CD8-positive, alpha-beta memory T cell (primary cell): ENCODE measurements at regions not wholly inside any gene's neighbourhood (a gene's known extent, or its start where the extent isn't known, plus 50 kb on each side); places are given as distances from the start of the nearest gene placed in this dataset.

Experiments
- CTCF ChIA-PET: fragments of 350-600 bp; sonication (Branson Sonifier 250); formaldehyde crosslinking; loops from one replicate; lab custom pipeline; 2021; ENCODE audit warnings: antibody characterized with exemption; lab: Charles Lee
- POLR2A ChIA-PET: fragments of 350-600 bp; sonication (Branson Sonifier 250); formaldehyde crosslinking; loops from one replicate; lab custom pipeline; 2021; ENCODE audit warnings: antibody characterized with exemption; lab: Charles Lee
- DNase-seq, 5 donors: peaks; one replicate each; pipeline versions ENCODE4 v3.0.0 to v3.0.0-alpha.2; 2020 to 2022; ENCODE audit warnings: mixed read lengths in 1 of 5
- H3K27ac ChIP-seq: one replicate; pipeline ENCODE4 v1.7.0; 2013; ENCODE audit warnings: low read depth, mild to moderate bottlenecking, low read length, moderate library complexity
- H3K27me3 ChIP-seq: 2 replicates; pipeline ENCODE4 v1.7.0; 2013; ENCODE audit warnings: low read length, mild to moderate bottlenecking; ENCODE audit not compliant: insufficient read depth, poor library complexity, severe bottlenecking
- H3K36me3 ChIP-seq: 2 replicates; pipeline ENCODE4 v1.7.0; 2013; ENCODE audit warnings: mild to moderate bottlenecking, low read length, moderate library complexity; ENCODE audit not compliant: insufficient read depth
- H3K4me1 ChIP-seq: 2 replicates; pipeline ENCODE4 v1.7.0; 2013; ENCODE audit warnings: mild to moderate bottlenecking, low read length, moderate library complexity; ENCODE audit not compliant: insufficient read depth
- H3K4me3 ChIP-seq: 2 replicates; pipeline ENCODE4 v1.7.0; 2013; ENCODE audit warnings: mild to moderate bottlenecking, low read length
- H3K9me3 ChIP-seq: 2 replicates; pipeline ENCODE4 v1.7.0; 2013; ENCODE audit warnings: mild to moderate bottlenecking, low read length
- H3K27ac Mint-ChIP-seq, 8 donors: one replicate each; pipeline ENCODE4 v1.8.0; 2020 to 2021; ENCODE audit warnings: mixed read lengths in 8 of 8, mild to moderate bottlenecking in 6 of 8, inconsistent platforms in 3 of 8, moderate library complexity in 3 of 8
- H3K27me3 Mint-ChIP-seq, 2 donors: one replicate each; pipeline ENCODE4 v1.8.0; 2020 to 2021; ENCODE audit warnings: mixed read lengths in 2 of 2, mild to moderate bottlenecking in 1 of 2, moderate library complexity in 1 of 2
- H3K36me3 Mint-ChIP-seq, 3 donors: one replicate each; pipeline ENCODE4 v1.8.0; 2020 to 2021; ENCODE audit warnings: mixed read lengths in 3 of 3, inconsistent platforms in 1 of 3, mild to moderate bottlenecking in 1 of 3
- H3K4me1 Mint-ChIP-seq, 3 donors: one replicate each; pipeline ENCODE4 v1.8.0; 2020 to 2021; ENCODE audit warnings: mixed read lengths in 3 of 3, inconsistent platforms in 1 of 3, mild to moderate bottlenecking in 1 of 3
- H3K4me3 Mint-ChIP-seq, 7 donors: one replicate each; pipeline ENCODE4 v1.8.0; 2020 to 2021; ENCODE audit warnings: mixed read lengths in 7 of 7, mild to moderate bottlenecking in 6 of 7, moderate library complexity in 4 of 7, inconsistent platforms in 2 of 7
- H3K9me3 Mint-ChIP-seq, 5 donors: one replicate each; pipeline ENCODE4 v1.8.0; 2020 to 2022; ENCODE audit warnings: mixed read lengths in 5 of 5, mild to moderate bottlenecking in 3 of 5, moderate library complexity in 2 of 5, inconsistent platforms in 1 of 5

GRCh38 chr6:43896329-43897255 is 126.6 kb downstream of the VEGFA start:
- peak overlapping the region in 1 of 8 donors; percentile 15 for H3K27ac Mint-ChIP-seq
- POLR2A ChIA-PET, result no interaction called here
- Histone ChIP-seq H3K4me3 (no peak overlapping the region), H3K27ac (no peak overlapping the region), H3K9me3 (no peaks in the 10 kb centered on the region), H3K36me3 (no peaks in the 10 kb centered on the region), H3K27me3 (no peaks in the 10 kb centered on the region), H3K4me1 (no peaks in the 10 kb centered on the region)
- H3K9me3 Mint-ChIP-seq, result peaks cover 0 to 2% (median 0%) of the 10 kb centered on the region in 5 donors
- peaks cover 1 to 24% of the 10 kb centered on the region in 2 donors for H3K27me3 Mint-ChIP-seq
- peaks cover 0 to 3% (median 0%) of the 10 kb centered on the region in 3 donors for H3K36me3 Mint-ChIP-seq
- H3K4me3 Mint-ChIP-seq, result no peak overlapping the region
- CTCF ChIA-PET, result no interaction called here
- H3K4me1 Mint-ChIP-seq, result no peaks in the 10 kb centered on the region
- no peak for DNase-seq

GRCh38 chr6:43895656-43896328 is 125.8 kb downstream of the VEGFA start:
- H3K36me3 ChIP-seq, result no peaks in the 10 kb centered on the region
- H3K27me3 ChIP-seq, result no peaks in the 10 kb centered on the region
- ChIA-PET POLR2A (no interaction called here), CTCF (no interaction called here)
- Mint-ChIP-seq H3K4me1 (peaks cover 0 to 5% (median 4%) of the 10 kb centered on the region in 3 donors), H3K9me3 (peaks cover 0 to 2% (median 0%) of the 10 kb centered on the region in 5 donors), H3K36me3 (peaks cover 0 to 3% (median 2%) of the 10 kb centered on the region in 3 donors), H3K27me3 (peaks cover 4 to 29% of the 10 kb centered on the region in 2 donors), H3K27ac (no peak overlapping the region), H3K4me3 (no peak overlapping the region)
- H3K4me1 ChIP-seq, result no peaks in the 10 kb centered on the region
- DNase-seq, result no peak
- H3K4me3 ChIP-seq, result no peak overlapping the region
- no peaks in the 10 kb centered on the region for H3K9me3 ChIP-seq
- H3K27ac ChIP-seq, result no peak overlapping the region

- Histone ChIP-seq H3K9me3 (no peaks in the 10 kb centered on the region), H3K36me3 (no peaks in the 10 kb centered on the region), H3K4me1 (no peaks in the 10 kb centered on the region), H3K27ac (no peak overlapping the region), H3K4me3 (no peak overlapping the region), H3K27me3 (no peaks in the 10 kb centered on the region)
- Mint-ChIP-seq H3K9me3 (peaks cover 0 to 2% (median 0%) of the 10 kb centered on the region in 5 donors), H3K4me1 (peaks cover 0 to 5% (median 4%) of the 10 kb centered on the region in 3 donors), H3K36me3 (peaks cover 0 to 3% (median 2%) of the 10 kb centered on the region in 3 donors), H3K27ac (no peak overlapping the region), H3K4me3 (no peak overlapping the region), H3K27me3 (peaks cover 17 to 48% of the 10 kb centered on the region in 2 donors)
- ChIA-PET CTCF (no interaction called here), POLR2A (no interaction called here)
- DNase-seq, result no peak
These were observed 123.1 kb downstream of the VEGFA start for GRCh38 chr6:43893073-43893472.

GRCh38 chr6:43891072-43891870 is 121.3 kb downstream of the VEGFA start:
- H3K27me3 Mint-ChIP-seq, result peaks cover 20 to 44% of the 10 kb centered on the region in 2 donors
- POLR2A ChIA-PET, result no interaction called here
- CTCF ChIA-PET, result no interaction called here

GRCh38 chr6:43890197-43891062 is 120.4 kb downstream of the VEGFA start:
- H3K27me3 ChIP-seq, result no peaks in the 10 kb centered on the region
- peaks cover 0 to 5% (median 4%) of the 10 kb centered on the region in 3 donors for H3K4me1 Mint-ChIP-seq
- peaks cover 0 to 2% (median 0%) of the 10 kb centered on the region in 3 donors for H3K36me3 Mint-ChIP-seq
- no peak overlapping the region for H3K27ac ChIP-seq
- peak in 1 of 5 donors; percentile 42 for DNase-seq
- H3K9me3 ChIP-seq, result no peaks in the 10 kb centered on the region
- no peaks in the 10 kb centered on the region for H3K4me1 ChIP-seq
- no peak overlapping the region for H3K27ac Mint-ChIP-seq
- POLR2A ChIA-PET, result no interaction called here
- H3K4me3 Mint-ChIP-seq, result no peak overlapping the region
- no peaks in the 10 kb centered on the region for H3K36me3 ChIP-seq
- H3K4me3 ChIP-seq, result no peak overlapping the region
- H3K27me3 Mint-ChIP-seq, result peaks cover 20 to 37% of the 10 kb centered on the region in 2 donors
- CTCF ChIA-PET, result no interaction called here
- H3K9me3 Mint-ChIP-seq, result no peaks in the 10 kb centered on the region

More at GRCh38 chr6:43891072-43891870, 121.3 kb downstream of the VEGFA start:
- Mint-ChIP-seq H3K27ac (no peak overlapping the region), H3K4me1 (peaks cover 0 to 5% (median 4%) of the 10 kb centered on the region in 3 donors), H3K36me3 (peaks cover 0 to 3% (median 2%) of the 10 kb centered on the region in 3 donors), H3K4me3 (no peak overlapping the region), H3K9me3 (no peaks in the 10 kb centered on the region)
- Histone ChIP-seq H3K27ac (no peak overlapping the region), H3K4me1 (no peaks in the 10 kb centered on the region), H3K27me3 (no peaks in the 10 kb centered on the region), H3K36me3 (no peaks in the 10 kb centered on the region), H3K4me3 (no peak overlapping the region), H3K9me3 (no peaks in the 10 kb centered on the region)
- DNase-seq, result no peak

GRCh38 chr6:43887906-43888683 is 118.1 kb downstream of the VEGFA start:
- H3K9me3 Mint-ChIP-seq, result no peaks in the 10 kb centered on the region
- no peak for DNase-seq
- H3K27me3 Mint-ChIP-seq, result peaks cover 20 to 34% of the 10 kb centered on the region in 2 donors
- Histone ChIP-seq H3K4me3 (no peak overlapping the region), H3K27ac (peak overlapping the region; percentile 38), H3K9me3 (no peaks in the 10 kb centered on the region), H3K27me3 (no peaks in the 10 kb centered on the region), H3K4me1 (no peaks in the 10 kb centered on the region), H3K36me3 (no peaks in the 10 kb centered on the region)
- H3K27ac Mint-ChIP-seq, result no peak overlapping the region
- ChIA-PET POLR2A (no interaction called here), CTCF (no interaction called here)
- peaks cover 0 to 2% (median 0%) of the 10 kb centered on the region in 3 donors for H3K36me3 Mint-ChIP-seq
- no peak overlapping the region for H3K4me3 Mint-ChIP-seq
- peaks cover 0 to 5% (median 4%) of the 10 kb centered on the region in 3 donors for H3K4me1 Mint-ChIP-seq
